Stimulated activated CD4-positive, alpha-beta T cell treated with anti-CD3 and anti-CD28 coated beads, Interleukin-15, amount 100 ng/mL, for 24 hours (primary cell): ENCODE measurements at regions not wholly inside any gene's neighbourhood (a gene's known extent, or its start where the extent isn't known, plus 50 kb on each side); places are given as distances from the start of the nearest gene placed in this dataset.
"Not testable (repeated sequence)": the region's sequence is repeated elsewhere in the genome, so short reads cannot be mapped to it uniquely, and the experiment has no call there.

Experiments used
- DNase-seq: peaks from one replicate; pipeline ENCODE4 v3.0.0-alpha.2; 2020

DNA sequence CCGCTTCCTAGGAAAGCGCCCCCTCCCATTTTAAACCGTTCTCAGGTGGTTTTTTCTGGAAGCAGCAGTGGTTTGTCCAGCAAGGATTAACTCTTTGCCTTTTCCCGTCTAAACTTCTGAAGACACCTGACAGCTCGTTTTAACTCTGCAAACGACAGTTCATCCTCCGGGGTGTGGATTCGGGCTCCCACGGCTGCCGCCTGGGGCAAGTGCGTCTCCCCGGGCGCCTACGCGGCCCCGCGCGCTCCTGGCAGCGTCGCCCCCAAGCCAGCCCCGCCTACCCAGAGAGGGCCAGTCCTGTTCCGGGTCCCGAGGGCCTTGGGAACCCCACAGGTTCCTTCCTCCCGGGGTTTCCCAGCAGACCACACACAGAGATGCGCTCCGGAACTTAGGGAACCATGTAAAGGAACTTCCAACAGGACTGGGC is 54.4 kb downstream of the PRR18 start:
- peak; percentile 46 for DNase-seq

DNA sequence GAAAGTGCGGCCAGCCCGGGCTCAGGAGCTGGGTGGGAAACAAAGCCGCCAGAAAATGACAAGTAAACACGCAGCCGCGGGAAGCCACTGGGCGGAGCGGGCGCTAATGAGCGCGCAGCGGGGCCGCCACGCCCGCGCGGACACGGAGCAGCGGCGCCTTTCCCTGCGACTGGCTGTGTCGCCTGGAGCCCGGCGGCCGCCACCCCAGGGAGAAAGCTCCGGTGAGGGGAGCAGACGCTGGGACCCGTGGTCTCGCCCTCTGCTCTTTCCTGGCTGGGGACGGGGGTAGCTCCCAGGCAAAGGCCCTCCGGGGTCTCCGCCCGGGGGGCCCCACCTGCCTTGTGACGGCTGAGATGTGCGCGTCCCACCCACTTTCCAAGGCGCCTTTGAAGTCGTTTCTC is 54.9 kb downstream of the PRR18 start:
- DNase-seq: peak; percentile 67

DNA sequence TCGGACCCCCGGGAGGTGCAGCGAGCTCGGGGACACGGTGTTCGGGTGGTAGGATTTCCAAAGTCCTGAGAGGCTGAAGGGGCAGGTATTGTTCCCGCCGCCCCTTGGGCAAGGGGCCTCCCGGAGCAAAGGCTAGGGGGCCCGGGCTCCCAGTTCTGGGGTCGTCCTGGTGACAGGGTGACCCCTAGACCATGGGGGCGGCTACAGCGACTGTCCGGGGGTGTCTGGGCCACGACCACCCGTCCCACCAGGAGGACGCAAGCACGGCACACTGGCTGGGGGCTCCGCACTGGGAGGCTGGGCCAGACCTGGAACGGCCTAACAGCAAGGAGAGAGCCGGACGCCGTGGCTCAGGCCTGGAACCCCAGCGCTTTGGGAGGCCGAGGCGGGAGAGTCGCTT is 55.6 kb downstream of the PRR18 start:
- DNase-seq: no peak

DNA sequence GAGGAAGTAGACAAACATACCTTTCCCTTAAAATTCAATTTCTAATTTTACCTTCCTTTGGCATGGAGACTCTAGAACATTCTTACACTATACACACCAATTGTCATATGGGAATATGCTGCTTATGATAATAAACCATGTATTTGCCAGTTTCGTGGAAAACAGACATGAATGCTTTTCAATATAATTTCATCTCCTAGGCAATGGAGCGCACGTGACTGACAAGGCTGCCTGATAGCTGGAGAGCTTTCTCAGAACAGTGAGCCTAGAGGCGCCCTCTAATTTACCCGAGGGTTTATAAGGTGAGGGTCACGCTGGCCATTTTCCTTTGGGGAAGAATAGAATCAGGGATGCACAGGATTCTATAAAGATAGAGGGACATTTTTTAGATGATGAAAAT is 56.5 kb downstream of the PRR18 start:
- DNase-seq: no peak

DNA sequence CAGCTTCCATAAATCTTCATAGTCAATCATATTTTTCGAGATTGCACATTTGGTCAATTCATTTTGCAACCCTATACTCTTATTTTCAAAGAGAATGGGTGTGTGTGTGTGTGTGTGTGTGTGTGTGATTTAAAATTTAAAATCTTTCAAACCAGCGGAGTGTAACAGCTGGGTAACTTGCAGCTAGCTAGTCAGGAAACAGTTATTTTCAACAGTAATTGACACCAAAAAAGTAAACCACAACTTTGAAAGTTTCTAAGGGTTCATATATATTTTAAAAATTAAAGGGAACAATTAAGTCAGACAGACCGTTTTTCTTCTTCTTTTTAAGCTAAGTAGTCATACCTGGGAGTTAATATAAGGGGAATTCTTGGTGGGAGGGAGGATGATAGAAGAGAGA is 57.0 kb downstream of the PRR18 start:
- no peak for DNase-seq

DNA sequence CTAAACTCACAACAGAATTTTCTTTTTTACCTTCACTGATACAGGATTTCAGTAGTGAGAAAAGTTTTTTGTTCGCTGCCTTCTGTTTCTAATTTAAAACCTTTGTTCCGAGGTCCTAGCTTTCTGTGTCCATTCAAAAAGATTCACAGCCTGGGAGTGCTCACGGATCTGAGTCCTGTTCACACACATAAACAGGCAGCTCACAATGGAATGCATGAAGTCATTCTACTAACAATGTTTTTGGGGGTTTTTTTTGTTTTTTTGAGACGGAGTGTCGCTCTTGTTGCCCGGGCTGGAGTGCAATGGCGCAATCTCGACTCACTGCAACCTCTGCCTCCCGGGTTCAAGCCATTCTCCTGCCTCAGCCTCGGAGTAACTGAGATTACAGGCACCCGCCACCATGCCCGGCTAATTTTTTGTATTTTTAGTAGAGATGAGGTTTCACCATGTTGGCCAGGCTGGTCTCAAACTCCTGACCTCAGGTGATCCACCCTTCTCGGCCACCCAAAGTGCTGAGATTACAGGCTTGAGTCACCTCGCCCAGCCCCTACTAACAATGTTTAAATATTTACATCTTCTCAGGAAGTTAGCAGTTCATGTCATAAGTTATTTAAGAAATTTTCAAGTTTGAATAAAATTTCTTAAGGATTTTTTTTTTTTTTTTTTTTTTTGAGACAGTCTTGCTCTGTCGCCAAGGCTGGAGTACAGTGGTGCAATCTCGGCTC is 59.0 kb downstream of the PRR18 start:
- not testable (repeated sequence) for DNase-seq

DNA sequence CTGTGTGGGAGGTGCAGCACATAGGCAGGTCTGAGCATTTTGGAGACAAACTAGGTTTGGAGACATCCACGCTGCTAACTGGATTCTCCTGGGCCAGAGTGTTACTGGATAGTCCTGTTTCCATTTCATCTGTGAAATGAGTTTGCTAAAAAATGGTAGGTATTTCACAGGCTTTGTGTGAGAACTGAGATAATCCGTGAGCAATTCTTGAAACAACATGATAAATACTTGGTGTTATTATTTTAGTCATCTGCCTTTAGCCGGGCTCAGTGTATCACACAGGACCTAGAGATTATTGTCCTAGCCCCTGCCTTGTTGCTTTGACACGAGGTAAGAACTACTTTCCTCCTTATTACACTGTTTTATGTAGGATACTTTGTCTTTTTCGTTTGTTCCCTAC is 63.0 kb downstream of the PRR18 start:
- DNase-seq: no peak

DNA sequence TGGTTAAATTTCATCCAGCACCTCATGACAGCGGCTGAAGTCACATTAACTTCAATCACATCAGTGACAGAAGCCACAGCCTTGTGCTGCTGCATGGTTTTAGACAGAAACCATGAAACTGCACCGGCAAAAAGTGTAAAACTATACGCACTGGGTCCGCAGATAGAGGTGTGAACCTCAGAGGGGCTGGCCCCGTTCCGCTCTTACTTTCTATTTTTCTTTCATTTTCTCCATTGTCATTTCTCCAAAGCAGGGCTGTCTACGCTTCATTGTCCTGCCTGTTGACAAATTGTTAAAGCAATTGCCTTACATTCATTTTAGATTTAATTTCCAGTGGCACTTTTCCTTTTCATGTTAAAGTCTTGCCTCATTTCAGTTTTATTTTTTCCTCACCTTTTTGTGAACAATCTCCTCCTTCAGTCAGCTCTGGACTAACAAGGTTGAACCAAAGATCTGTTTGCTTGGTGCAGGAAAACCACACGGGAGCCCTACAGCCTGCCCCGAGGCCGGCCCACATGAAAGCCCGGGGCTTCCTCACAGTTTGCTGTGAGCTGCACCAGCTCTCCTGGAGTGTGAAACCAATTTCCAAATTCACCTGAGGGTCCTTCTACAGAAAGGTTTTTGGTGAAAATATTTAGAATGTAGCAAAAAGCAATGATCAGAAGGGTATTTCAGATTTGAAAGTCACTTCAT is 63.7 kb downstream of the PRR18 start:
- peak; percentile 63 for DNase-seq

DNA sequence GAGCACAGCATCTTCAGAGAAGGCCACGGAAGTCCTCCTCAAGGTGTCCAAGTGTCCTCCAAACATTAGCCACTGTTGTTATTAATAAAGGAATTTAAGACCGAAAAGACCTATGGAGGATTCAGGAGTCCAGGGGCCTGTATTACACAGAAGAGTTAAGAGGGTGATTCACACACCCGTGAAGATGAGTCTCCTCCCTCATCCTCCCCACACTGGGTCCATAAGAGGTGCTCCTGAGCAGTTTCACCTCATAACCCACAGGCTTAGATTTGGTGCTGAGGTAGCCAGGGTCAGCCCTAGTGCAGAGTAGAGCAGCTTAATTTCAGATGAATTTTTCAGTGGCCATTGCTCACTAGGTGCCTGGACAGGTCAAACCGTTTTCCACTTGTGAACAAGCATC is 65.3 kb downstream of the PRR18 start:
- DNase-seq: no peak

DNA sequence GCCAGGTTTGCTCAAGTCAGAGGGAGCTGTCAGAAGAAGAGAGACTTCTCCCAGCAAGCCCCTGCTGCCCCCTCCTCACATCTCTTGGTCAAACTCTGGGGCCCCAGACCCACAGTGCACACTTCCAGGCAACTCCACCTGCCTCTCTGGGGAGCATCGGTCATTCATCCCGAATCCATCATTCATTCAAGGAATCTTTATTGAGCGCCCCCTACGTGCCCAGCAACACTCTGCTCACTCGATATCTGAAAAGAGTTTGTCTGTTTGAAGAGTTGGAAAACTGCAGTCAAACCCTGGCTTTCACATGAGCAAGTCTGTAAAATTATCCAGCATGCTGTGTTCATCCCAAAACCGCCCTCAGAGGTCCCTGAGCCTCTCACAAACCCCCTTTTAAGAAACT is 66.2 kb downstream of the PRR18 start:
- DNase-seq: no peak

DNA sequence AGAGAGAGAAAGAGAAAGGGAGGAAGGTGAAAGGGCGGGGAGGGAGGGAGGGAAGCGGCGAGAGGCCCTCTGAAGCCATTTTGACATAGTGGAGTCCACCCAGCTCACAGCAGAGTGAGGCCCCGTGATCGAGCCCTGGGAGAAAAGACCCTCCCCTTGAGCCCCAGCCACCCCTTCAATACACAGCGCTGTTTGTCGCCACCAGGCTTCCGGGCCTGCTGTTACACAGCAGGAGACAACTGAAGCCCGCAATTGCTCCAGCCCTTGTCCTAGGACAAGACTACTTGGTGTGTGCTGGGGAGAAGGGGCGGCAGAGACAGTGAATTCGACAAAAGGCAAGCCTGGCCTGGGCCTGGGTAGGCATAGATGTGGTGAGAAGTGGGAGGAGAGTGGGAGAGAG is 67.3 kb downstream of the PRR18 start:
- no peak for DNase-seq

DNA sequence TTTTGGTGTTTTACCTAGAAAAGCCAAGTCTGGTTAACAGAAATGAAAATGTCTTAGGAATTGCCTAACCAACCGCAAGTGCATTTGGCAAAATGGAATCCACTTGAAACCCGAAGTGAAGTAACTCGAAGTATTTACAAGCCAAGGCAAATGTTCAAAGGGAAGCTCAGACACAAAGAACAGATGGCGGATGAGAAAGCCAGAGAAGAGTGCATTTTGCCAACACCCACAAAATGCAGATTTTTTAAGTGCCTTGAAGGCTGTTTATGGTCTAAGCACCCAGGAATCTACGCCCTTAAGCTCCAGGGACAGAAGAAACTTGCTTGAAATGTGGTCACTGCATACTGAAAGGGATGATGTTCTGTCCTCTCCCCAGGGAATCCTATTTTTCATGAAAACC is 70.0 kb upstream of the TBXT start:
- no peak for DNase-seq

DNA sequence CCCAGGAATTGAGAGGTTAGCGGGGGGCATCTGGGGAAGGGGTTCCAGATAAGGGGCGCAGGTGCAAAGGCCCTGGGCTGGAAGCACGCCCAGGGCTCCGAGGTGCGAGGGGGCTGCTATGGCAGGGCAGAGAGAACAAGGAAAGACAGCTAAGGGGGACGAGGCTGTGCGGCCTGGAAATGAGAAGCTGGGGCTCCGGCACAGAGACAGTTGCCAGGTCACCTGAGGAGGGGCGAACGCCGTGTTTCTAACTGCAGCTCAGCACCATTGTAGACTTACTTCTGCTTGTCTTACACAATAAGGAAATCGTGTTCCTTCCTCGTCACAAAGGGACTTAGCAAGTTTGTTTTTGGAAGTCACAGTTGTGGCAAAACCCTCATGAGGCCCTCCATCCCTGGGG is 68.9 kb upstream of the TBXT start:
- DNase-seq: no peak

DNA sequence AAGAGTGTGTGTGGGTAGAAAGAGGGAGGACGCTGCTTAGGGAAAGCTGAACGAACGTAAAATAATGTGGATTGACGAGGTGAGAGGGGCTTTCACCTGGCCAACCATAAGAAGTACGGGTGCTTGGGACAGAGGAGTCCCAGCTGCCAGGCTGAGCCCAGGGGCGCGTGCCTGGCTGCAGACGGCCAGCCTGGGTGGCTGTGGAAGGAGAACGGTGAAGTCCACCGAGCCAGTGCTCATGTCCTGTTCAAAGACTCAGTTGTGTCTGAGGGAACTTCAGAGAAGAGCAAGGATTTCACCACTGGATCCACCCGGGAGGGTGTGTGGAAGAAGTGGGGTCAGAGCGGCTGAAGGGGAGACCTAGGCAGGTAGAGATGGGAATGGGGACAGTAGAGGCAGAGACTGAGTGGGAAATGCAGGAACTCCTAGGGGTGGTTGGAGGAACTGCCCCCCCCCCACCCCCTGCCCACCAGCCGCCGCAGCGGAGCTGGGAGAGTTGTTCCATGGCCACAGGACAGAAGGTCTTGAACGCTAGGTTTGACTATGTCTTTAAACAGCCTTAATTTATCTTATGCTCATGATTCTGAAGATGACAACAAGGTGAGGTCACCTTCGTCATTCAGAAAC is 68.1 kb upstream of the TBXT start:
- no peak for DNase-seq

DNA sequence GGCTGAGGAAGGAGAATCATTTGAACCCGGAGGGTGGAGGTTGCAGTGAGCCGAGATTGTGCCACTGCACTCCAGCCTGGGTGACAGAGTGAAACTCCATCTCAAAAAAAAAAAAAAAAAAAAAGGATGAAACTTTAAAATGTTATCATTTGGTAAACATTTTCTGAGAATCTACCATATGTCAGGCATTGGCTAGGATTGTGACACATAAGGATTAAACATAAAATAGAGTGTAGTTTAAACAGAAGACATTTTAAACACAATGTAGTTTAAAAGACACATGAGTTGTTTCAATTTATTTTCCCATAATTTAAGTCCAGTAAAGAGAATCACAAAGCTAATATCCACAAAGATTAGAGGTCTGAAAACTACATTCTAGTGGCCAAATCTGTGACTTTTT is 63.5 kb upstream of the TBXT start:
- not testable (repeated sequence) for DNase-seq

DNA sequence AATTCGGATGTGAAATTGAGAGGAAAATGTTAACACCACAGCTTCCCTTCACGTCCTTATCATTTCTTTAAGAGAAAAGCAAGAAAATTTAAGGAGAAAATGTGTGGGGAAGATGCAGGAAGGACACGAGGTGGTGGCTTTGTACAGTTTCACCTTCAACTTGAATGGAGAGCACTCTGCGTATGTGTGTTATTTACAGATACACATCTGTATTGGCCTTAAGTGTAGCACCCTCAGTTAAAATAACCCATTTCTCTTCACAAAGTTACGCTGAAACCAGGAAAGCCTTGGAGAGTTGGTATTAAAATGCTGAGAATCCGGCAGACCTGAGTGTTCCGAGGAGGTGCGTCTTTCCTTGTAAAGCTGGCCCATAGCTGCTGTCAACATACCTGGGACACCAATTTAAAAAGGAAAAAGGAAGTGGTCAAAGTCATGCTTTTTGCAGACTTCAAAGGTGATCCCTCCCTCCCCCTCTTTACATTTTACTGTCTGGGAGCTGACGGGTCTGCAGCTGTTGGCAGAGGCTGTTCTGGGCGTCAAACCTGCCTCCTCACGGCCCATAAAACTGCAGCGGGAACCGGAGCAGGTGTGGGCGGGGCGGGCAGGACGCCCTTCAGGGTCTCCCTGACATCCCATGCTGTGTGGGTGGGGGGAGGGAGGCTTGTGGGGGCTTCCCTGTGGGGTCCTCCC is 61.3 kb upstream of the TBXT start:
- no peak for DNase-seq

DNA sequence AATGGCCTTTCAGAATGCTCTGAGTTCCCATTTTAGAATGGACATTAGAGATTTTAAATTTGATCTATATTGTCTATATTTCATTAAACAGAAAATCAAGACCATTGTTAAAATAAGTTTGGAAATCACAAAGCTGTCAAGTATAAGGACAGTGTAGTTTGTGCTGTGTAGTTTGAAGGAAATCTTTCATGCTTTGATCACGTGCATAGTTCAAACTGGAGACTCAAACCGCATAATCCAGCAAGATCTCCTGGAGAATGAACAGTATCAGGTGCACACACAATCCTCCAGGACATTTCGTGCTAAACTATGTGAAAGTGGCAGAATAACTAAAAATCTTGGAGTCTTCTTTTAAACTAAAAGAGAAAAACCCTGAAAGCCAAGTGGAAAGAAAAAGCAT is 60.8 kb upstream of the TBXT start:
- no peak for DNase-seq

DNA sequence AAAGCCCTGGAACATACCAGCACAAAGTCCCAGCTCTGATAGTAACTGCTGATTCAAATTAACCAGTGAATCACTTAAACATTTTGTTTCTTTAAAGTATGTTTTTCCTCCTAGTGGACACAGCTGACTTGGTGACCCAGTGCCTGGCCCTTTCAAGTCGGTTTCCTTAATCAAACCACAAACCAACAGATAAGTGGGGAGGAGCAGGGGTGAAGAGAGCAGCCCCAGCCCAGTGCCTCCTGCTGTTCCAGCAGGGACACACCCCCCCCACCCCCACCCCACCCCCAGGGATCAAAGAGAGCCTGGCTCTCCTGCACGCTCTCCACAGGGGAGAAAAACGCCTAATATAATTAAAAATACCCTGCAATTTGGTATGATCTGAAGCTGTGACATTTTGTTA is 55.4 kb upstream of the TBXT start:
- no peak for DNase-seq

DNA sequence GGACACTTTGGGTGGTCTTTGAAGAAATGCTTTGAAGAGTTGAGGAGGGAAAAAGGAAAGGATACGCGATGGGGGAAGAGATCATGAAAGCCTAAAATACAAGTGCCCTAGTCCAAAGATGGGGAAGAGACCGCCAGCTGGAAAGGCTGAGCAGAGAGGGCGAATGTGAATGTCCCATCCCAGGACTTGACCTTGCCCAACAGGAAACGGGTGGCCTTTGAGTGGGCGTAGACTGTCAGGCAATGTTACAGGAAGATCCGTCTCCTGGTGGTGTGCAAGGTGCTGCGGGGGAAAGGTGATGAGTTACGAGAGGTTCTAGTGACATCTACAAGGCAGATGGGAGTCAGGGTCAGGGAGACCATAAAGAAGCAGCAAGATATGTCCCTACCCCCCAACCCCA is 55.0 kb upstream of the TBXT start:
- DNase-seq: no peak

DNA sequence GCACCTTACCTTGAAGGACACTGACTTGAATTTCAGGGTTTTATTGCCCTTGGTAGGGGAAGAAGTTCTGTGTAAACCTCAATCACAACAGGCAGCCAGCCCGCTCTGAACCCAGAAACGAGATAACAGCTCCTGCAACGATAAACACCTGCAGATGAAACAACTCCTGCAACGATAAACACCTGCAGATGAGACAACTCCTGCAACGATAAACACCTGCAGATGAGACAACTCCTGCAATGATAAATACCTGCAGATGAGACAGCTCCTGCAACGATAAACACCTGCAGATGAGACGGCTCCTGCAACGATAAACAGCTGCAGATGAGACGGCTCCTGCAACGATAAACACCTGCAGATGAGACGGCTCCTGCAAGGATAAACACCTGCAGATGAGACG is 54.0 kb upstream of the TBXT start:
- DNase-seq: no peak

DNA sequence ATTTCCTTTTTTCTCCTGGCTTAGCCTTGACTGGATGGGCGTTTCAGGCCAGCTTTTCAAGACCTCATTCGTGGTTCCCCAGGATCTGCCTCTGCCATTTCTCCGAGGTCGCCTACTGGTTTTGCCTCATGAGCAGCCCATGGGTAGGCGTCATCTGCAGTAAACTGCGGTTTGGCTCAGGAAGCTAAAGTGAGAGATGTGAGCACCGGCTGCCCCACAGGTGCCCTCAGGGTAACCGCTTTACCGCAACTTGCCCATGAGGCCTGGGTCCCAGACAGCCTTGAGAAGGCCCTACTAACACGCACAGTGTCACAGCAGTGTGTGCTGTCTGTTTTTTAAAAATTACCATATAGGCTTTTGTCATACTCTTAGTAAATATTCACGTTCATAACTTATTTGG is 53.4 kb upstream of the TBXT start:
- DNase-seq: peak; percentile 34
